BE2C (cell line): ENCODE measurements at regions not wholly inside any gene's neighbourhood (a gene's known extent, or its start where the extent isn't known, plus 50 kb on each side); places are given as distances from the start of the nearest gene placed in this dataset.

Source experiments
- DNase-seq: peaks from one replicate; pipeline ENCODE4 v3.0.0-alpha.2; 2020
- H3K27me3 ChIP-seq: fragments of 250-450 bp; sonication (Bioruptor Pico); 2 replicates; pipeline ENCODE4 v1.5.1; 2020; ENCODE audit warnings: mild to moderate bottlenecking
- H3K36me3 ChIP-seq: fragments of 250-450 bp; sonication (Bioruptor Pico); 2 replicates; pipeline ENCODE4 v1.5.1; 2020; ENCODE audit warnings: mild to moderate bottlenecking
- H3K4me1 ChIP-seq: fragments of 250-450 bp; sonication (Bioruptor Pico); 2 replicates; pipeline ENCODE4 v1.5.1; 2020
- H3K4me3 ChIP-seq: 2 replicates; pipeline ENCODE4 v1.5.1; 2011; ENCODE audit warnings: low read depth, low read length
- H3K9me3 ChIP-seq: fragments of 250-450 bp; sonication (Bioruptor Pico); 2 replicates; pipeline ENCODE4 v1.5.1; 2020
- CTCF ChIP-seq: IDR thresholded peaks from 2 replicates; pipeline ENCODE4 v1.5.1; 2012; ENCODE audit warnings: mild to moderate bottlenecking, low read depth, low read length

GRCh38 chr5:61886214-61886613 lies 419.8 kb upstream of the KIF2A start:
- no peak for TF ChIP-seq CTCF
- H3K4me1 ChIP-seq: no peaks in the 10 kb centered on the region
- no peaks in the 10 kb centered on the region for H3K27me3 ChIP-seq
- no peak for DNase-seq
- H3K4me3 ChIP-seq: no peak overlapping the region
- H3K36me3 ChIP-seq: no peaks in the 10 kb centered on the region
- H3K9me3 ChIP-seq: no peaks in the 10 kb centered on the region

DNA sequence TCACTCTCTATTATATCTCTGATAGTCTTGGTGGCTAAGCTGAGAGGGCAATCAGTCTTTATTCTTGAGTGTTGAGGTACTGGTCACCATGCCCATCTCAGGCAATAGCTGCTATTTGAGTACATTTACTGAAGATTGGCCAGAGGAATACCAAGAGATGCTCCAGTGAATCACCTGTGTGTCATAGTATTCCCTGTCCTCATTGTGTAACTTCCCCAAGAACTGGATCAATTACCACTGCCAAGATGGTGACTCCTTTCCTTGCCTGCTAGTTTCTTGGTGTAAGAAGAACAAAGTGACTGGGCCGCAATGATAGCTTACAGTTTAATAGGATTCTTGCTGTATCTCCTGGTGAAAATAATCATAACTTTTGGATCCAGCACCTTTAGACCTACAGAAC lies 418.7 kb upstream of the KIF2A start:
- no peak for DNase-seq
- H3K27me3 ChIP-seq: no peaks in the 10 kb centered on the region
- H3K36me3 ChIP-seq: no peaks in the 10 kb centered on the region
- no peaks in the 10 kb centered on the region for H3K4me1 ChIP-seq
- no peaks in the 10 kb centered on the region for H3K9me3 ChIP-seq
- no peak overlapping the region for H3K4me3 ChIP-seq
- no peak for TF ChIP-seq CTCF

DNA sequence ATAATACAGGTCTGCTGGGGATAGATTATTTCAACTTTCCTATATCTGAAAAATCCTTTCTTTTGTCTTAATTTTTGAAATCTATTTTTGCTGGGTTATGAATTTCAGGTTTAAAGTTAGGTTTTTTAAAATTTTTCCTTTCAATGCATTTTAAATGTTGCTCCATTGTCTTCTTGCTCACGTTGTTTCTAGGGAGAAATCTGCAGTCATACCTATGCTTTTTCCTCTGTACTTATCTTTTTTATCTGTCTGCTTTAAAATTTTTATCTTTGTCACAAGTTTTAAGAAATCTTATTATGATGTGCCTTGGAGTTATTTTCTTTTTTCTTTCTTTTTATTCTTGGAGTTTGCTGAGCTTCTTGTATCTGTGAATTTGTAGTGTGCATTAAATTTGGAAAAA lies 412.0 kb upstream of the KIF2A start:
- no peak for DNase-seq
- Histone ChIP-seq H3K4me1 (no peaks in the 10 kb centered on the region), H3K9me3 (no peaks in the 10 kb centered on the region; the same call in 1 of the 2 replicates), H3K4me3 (no peak overlapping the region), H3K36me3 (no peaks in the 10 kb centered on the region), H3K27me3 (no peaks in the 10 kb centered on the region)
- TF ChIP-seq CTCF: no peak

DNA sequence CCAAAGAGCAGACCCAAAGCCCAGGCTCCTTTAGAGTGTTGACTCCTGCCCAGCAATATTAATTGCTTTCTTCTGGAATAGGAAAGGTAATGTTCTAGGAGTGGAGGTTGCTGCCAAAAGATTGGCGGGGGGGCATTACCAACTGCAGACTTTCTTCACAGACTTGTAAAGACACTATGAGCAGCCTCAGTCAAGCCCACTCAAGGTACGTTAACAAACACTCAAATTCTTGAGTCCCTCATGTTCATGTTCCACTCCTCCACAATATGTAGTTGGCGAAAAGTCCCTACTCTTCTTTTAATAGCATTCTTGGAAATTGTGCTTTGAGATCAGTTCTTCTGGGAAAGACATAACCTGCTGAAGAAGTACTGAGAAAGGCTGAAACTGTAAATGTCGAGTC lies 409.2 kb upstream of the KIF2A start:
- H3K9me3 ChIP-seq: no peaks in the 10 kb centered on the region; the same call in 1 of the 2 replicates
- H3K36me3 ChIP-seq: no peaks in the 10 kb centered on the region
- no peaks in the 10 kb centered on the region for H3K27me3 ChIP-seq
- H3K4me3 ChIP-seq: no peak overlapping the region
- TF ChIP-seq CTCF: no peak
- DNase-seq: no peak
- no peaks in the 10 kb centered on the region for H3K4me1 ChIP-seq

- H3K4me3 ChIP-seq: no peak overlapping the region
- H3K9me3 ChIP-seq: no peaks in the 10 kb centered on the region; the same call in 1 of the 2 replicates
- H3K27me3 ChIP-seq: no peaks in the 10 kb centered on the region
- DNase-seq: no peak
- no peak for TF ChIP-seq CTCF
- no peaks in the 10 kb centered on the region for H3K36me3 ChIP-seq
- no peaks in the 10 kb centered on the region for H3K4me1 ChIP-seq
Measured at GRCh38 chr5:61897251-61897650, 408.8 kb upstream of the KIF2A start.

GRCh38 chr5:61901997-61902396 lies 404.0 kb upstream of the KIF2A start:
- no peaks in the 10 kb centered on the region for H3K9me3 ChIP-seq
- no peaks in the 10 kb centered on the region for H3K4me1 ChIP-seq
- no peak for DNase-seq
- H3K36me3 ChIP-seq: no peaks in the 10 kb centered on the region
- H3K4me3 ChIP-seq: no peak overlapping the region
- TF ChIP-seq CTCF: no peak
- no peaks in the 10 kb centered on the region; the same call in 1 of the 2 replicates for H3K27me3 ChIP-seq
